ENCODE measurements at regions not wholly inside any gene's neighbourhood (a gene's known extent, or its start where the extent isn't known, plus 50 kb on each side); places are given as distances from the start of the nearest gene placed in this dataset.
A peak's percentile ranks its signal among the peaks of the same experiment; 100 is the strongest.

DNA sequence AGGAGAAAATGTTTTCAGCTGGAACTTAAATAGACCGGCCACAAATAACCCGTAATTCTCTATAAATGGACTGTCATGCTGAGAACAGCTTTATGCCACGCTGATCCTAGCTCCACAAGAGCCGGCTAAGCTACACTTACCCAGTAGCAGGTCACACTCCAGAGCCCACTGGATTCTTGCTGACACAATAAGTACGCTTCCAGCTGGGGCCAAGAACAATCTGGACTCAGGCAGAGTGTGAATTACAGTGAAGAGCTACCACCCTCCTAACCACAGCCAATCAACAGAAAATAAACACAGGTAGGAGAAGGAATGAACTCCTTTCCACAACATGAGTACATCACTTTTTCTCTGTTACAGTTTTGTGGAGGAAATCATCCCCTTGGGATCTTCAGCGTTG lies 531.3 kb downstream of the GALC start:
- DNase-seq (no peak), ATAC-seq (no peak)
- Histone ChIP-seq H3K9me3 (no peaks in the 10 kb centered on the region), H3K27ac (no peak overlapping the region), H3K4me3 (no peak overlapping the region), H3K27me3 (no peaks in the 10 kb centered on the region), H3K36me3 (no peaks in the 10 kb centered on the region), H3K4me1 (no peaks in the 10 kb centered on the region)
- intact Hi-C loops (cut with DNase I), result no loop called here
- TF ChIP-seq, protein P1, sequence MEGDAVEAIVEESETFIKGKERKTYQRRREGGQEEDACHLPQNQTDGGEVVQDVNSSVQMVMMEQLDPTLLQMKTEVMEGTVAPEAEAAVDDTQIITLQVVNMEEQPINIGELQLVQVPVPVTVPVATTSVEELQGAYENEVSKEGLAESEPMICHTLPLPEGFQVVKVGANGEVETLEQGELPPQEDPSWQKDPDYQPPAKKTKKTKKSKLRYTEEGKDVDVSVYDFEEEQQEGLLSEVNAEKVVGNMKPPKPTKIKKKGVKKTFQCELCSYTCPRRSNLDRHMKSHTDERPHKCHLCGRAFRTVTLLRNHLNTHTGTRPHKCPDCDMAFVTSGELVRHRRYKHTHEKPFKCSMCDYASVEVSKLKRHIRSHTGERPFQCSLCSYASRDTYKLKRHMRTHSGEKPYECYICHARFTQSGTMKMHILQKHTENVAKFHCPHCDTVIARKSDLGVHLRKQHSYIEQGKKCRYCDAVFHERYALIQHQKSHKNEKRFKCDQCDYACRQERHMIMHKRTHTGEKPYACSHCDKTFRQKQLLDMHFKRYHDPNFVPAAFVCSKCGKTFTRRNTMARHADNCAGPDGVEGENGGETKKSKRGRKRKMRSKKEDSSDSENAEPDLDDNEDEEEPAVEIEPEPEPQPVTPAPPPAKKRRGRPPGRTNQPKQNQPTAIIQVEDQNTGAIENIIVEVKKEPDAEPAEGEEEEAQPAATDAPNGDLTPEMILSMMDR (IDR thresholded peaks at IDR 0.05), result no peak
- TF ChIP-seq POLR2A (IDR thresholded peaks at IDR 0.05), result no peak
- 60% methylated on average over 4 of the region's 6 CpGs for WGBS (ENCODE audit: insufficient coverage, low coverage, low lambda C conversion rate, missing lambda C conversion rate)

DNA sequence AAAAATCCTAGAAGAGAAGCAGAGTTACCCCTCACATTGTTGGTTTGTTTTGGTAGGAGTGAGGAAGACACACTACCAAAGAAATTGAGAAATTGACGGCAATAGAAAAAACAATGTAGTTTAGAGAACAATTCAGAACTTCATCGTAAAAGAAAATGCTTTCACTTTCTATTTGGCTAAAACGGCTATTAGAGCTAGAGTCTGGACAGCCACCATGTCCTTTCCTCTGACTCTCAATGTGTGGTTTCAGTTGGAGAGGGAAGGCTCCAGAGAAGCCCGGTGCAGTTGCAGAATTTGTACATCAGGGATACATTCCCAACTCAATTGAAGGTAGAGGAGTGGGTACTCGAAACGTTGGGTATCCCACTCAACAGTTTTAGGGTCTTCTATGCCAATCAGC lies 535.3 kb downstream of the GALC start:
- WGBS (ENCODE audit: insufficient coverage, low coverage, low lambda C conversion rate, missing lambda C conversion rate), result 34% methylated on average over 6 of the region's 6 CpGs
- Histone ChIP-seq H3K27me3 (no peaks in the 10 kb centered on the region), H3K27ac (no peak overlapping the region), H3K36me3 (no peaks in the 10 kb centered on the region), H3K4me1 (no peaks in the 10 kb centered on the region), H3K4me3 (no peak overlapping the region), H3K9me3 (no peaks in the 10 kb centered on the region)
- no peak for TF ChIP-seq POLR2A (IDR thresholded peaks at IDR 0.05)
- TF ChIP-seq, protein P1 (IDR thresholded peaks at IDR 0.05), result no peak
- ATAC-seq (peak in 2 of 4 donors; percentile 65 to 67), DNase-seq (no peak)
- intact Hi-C loops (cut with DNase I), result no loop called here

DNA sequence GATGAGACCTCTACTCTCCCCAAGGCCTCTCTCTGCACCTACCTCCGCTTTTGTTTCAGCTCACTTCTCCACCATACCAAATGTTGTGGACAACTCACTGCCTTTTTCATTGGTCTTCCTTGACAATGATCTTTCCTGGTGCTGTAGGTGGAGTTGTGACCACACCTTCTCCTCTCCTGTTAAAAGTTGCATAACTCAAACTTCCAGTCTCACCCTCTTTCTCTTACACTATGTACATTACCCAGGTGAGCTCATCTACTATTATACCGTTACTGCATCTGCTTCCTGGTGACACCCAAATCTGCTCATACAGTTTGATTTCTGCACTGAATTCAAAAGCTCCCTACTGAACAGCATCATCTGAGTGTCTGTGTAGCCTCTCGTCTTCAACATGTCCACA lies 542.8 kb downstream of the GALC start:
- Histone ChIP-seq H3K27me3 (no peaks in the 10 kb centered on the region), H3K27ac (no peak overlapping the region), H3K9me3 (no peaks in the 10 kb centered on the region), H3K4me1 (no peaks in the 10 kb centered on the region), H3K36me3 (no peaks in the 10 kb centered on the region), H3K4me3 (no peak overlapping the region)
- DNase-seq (no peak), ATAC-seq (no peak)
- TF ChIP-seq POLR2A (IDR thresholded peaks at IDR 0.05), result no peak
- TF ChIP-seq, protein P1 (IDR thresholded peaks at IDR 0.05), result no peak
- WGBS (ENCODE audit: insufficient coverage, low coverage, low lambda C conversion rate, missing lambda C conversion rate), result 62% methylated on average over 3 of the region's 3 CpGs
- intact Hi-C loops (cut with DNase I), result no loop called here

DNA sequence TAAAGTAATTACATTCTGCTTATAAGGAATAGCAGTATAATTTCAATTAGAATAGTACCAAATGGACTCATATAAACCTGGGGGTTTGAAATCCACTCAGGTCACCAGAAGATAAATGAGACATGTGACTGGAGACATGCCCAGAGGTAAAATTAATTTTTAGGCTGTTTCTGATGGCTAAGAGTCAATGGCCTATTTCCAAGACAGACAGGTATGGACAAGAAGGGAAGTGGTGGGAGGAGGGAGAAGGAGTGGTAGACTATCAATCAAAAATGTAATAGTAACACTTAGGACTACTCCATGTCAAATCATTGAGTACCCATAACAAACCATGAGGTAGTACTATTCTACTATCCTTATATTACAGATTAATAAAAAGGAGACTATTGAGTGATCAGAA lies 544.0 kb downstream of the GALC start:
- intact Hi-C loops (cut with DNase I), result no loop called here
- Histone ChIP-seq H3K9me3 (no peaks in the 10 kb centered on the region), H3K36me3 (no peaks in the 10 kb centered on the region), H3K4me3 (no peak overlapping the region), H3K27ac (no peak overlapping the region), H3K27me3 (no peaks in the 10 kb centered on the region), H3K4me1 (no peaks in the 10 kb centered on the region)
- ATAC-seq (no peak), DNase-seq (no peak)
- TF ChIP-seq, protein P1 (IDR thresholded peaks at IDR 0.05), result no peak
- TF ChIP-seq POLR2A (IDR thresholded peaks at IDR 0.05), result no peak

DNA sequence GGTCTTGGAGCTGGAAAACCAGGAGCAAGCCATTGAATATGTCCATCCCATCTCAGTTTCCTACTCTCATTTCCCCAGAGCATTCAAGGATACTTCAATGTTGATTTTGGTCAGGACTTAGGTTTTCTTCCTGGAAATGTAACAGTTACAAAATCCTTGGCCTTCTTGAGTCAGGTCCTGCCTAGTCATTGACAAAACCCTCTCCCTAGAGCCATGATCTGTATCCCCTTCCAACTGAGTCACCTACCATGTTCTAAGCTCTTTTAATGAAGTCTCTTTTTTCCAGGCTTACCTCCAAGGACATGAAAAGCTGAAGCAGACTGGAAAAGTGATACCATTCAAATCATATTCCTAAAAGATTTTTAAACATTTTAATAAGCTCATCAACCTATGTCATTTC lies 549.2 kb downstream of the GALC start:
- H3K9me3 ChIP-seq, result no peaks in the 10 kb centered on the region
- no peaks in the 10 kb centered on the region for H3K27me3 ChIP-seq
- DNase-seq, result no peak
- intact Hi-C loops (cut with DNase I), result no loop called here
- no peak overlapping the region for H3K4me3 ChIP-seq
- H3K4me1 ChIP-seq, result no peaks in the 10 kb centered on the region
- H3K27ac ChIP-seq, result no peak overlapping the region
- no peak for ATAC-seq
- no peaks in the 10 kb centered on the region for H3K36me3 ChIP-seq
- TF ChIP-seq POLR2A (IDR thresholded peaks at IDR 0.05), result no peak
- TF ChIP-seq, protein P1 (IDR thresholded peaks at IDR 0.05), result no peak

Data from right lobe of liver (tissue), 6 donors.